A673 (cell line): ENCODE measurements at regions not wholly inside any gene's neighbourhood (a gene's known extent, or its start where the extent isn't known, plus 50 kb on each side); places are given as distances from the start of the nearest gene placed in this dataset.

Experiments used
- BruUV-seq: library from RNA; stranded (reverse); fragments of 400-500 nt; replicated peaks from 2 replicates; lab custom pipeline; 2021; lab: Mats Ljungman, UMichigan
- CTCF ChIA-PET: fragments of 300-600 bp; sonication (Branson Sonifier 250); formaldehyde crosslinking; loops from one replicate; lab custom pipeline; 2022; ENCODE audit warnings: antibody characterized with exemption; lab: Charles Lee
- POLR2A ChIA-PET: fragments of 300-600 bp; sonication (Branson Sonifier 250); formaldehyde crosslinking; loops from one replicate; lab custom pipeline; 2022; ENCODE audit warnings: antibody characterized with exemption; ENCODE audit not compliant: low non-redundant PET; lab: Charles Lee
- DNase-seq: peaks from one replicate; pipeline ENCODE4 v3.0.0-alpha.2; 2015; ENCODE audit warnings: low spot score
- H3K27ac ChIP-seq: fragments of 200-600 bp; sonication (generic); 2 replicates; pipeline ENCODE4 v1.5.1; 2016; ENCODE audit warnings: mixed run types, low read depth, mild to moderate bottlenecking, mixed read lengths, antibody characterized with exemption, low read length; ENCODE audit not compliant: poor library complexity, severe bottlenecking
- H3K27me3 ChIP-seq: fragments of 200-600 bp; sonication (generic); replicated peaks from 2 replicates; pipeline ENCODE4 v1.6.1; 2017; ENCODE audit warnings: mixed run types, low read depth, mild to moderate bottlenecking, mixed read lengths, antibody characterized with exemption, low read length; ENCODE audit not compliant: insufficient read depth, poor library complexity
- H3K36me3 ChIP-seq: fragments of 200-600 bp; sonication (generic); 2 replicates; pipeline ENCODE4 v1.6.1; 2016; ENCODE audit warnings: mixed run types, mild to moderate bottlenecking, mixed read lengths, antibody characterized with exemption, low read length; ENCODE audit not compliant: insufficient read depth, poor library complexity, severe bottlenecking
- H3K4me1 ChIP-seq: fragments of 200-600 bp; sonication (generic); 2 replicates; pipeline ENCODE4 v1.6.1; 2017; ENCODE audit warnings: mixed run types, mild to moderate bottlenecking, mixed read lengths, antibody characterized with exemption, low read length; ENCODE audit not compliant: insufficient read depth, poor library complexity, severe bottlenecking
- H3K4me3 ChIP-seq: fragments of 200-600 bp; sonication (generic); 2 replicates; pipeline ENCODE4 v1.5.1; 2016; ENCODE audit warnings: low read depth, mixed run types, mild to moderate bottlenecking, mixed read lengths, low read length; ENCODE audit not compliant: poor library complexity, severe bottlenecking
- H3K9me3 ChIP-seq: fragments of 200-600 bp; sonication (generic); 2 replicates; pipeline ENCODE4 v1.6.1; 2016; ENCODE audit warnings: mixed run types, low read depth, mild to moderate bottlenecking, mixed read lengths, antibody characterized with exemption, low read length; ENCODE audit not compliant: poor library complexity, severe bottlenecking
- CTCF ChIP-seq: fragments of 300-800, 200-600 bp; sonication (generic); conservative IDR thresholded peaks from 2 replicates; pipeline ENCODE4 v1.5.1; 2017; ENCODE audit warnings: low read depth, mild to moderate bottlenecking, antibody characterized with exemption, low read length, moderate library complexity, mixed read lengths
- EZH2 ChIP-seq: fragments of 200-600 bp; sonication (generic); IDR thresholded peaks from 2 replicates; pipeline ENCODE4 v1.6.1; 2017; ENCODE audit warnings: borderline replicate concordance, low read depth, mild to moderate bottlenecking, mixed read lengths, antibody characterized with exemption, low read length; ENCODE audit not compliant: poor library complexity, severe bottlenecking
- intact Hi-C: fragments of 100-400 bp; cut with micrococcal nuclease; formaldehyde crosslinking; loops from one replicate; pipeline ENCODE4 v1.10.0; 2022; ENCODE audit not compliant: unreplicated experiment

- intact Hi-C loops = no loop called here
- ChIA-PET POLR2A (no interaction called here), CTCF (no interaction called here)
- Histone ChIP-seq H3K9me3 (no peaks in the 10 kb centered on the region), H3K4me1 (no peaks in the 10 kb centered on the region), H3K27me3 (no peaks in the 10 kb centered on the region), H3K36me3 (no peaks in the 10 kb centered on the region), H3K27ac (no peak overlapping the region), H3K4me3 (no peak overlapping the region)
- no peak for DNase-seq
- no TSS peak for BruUV-seq
- TF ChIP-seq EZH2 (no peak), CTCF (no peak)
Observed at GRCh38 chr18:54700580-54700979, 109.5 kb downstream of the DYNAP start.

GRCh38 chr18:54702686-54703085 lies 111.6 kb downstream of the DYNAP start:
- ChIA-PET POLR2A (no interaction called here), CTCF (no interaction called here)
- no peak for DNase-seq
- TF ChIP-seq CTCF (no peak), EZH2 (no peak)
- H3K27ac ChIP-seq = no peak overlapping the region
- BruUV-seq = no TSS peak
- H3K27me3 ChIP-seq = no peaks in the 10 kb centered on the region
- no peaks in the 10 kb centered on the region for H3K4me1 ChIP-seq
- H3K36me3 ChIP-seq = no peaks in the 10 kb centered on the region
- no peaks in the 10 kb centered on the region for H3K9me3 ChIP-seq
- no peak overlapping the region for H3K4me3 ChIP-seq
- intact Hi-C loops = no loop called here

GRCh38 chr18:54710074-54710899 lies 118.0 kb upstream of the RAB27B start:
- TF ChIP-seq EZH2 (no peak), CTCF (no peak)
- no peaks in the 10 kb centered on the region for H3K36me3 ChIP-seq
- CTCF ChIA-PET = no interaction called here
- POLR2A ChIA-PET = no interaction called here
- H3K4me1 ChIP-seq = no peaks in the 10 kb centered on the region
- BruUV-seq = no TSS peak
- no peaks in the 10 kb centered on the region for H3K9me3 ChIP-seq
- H3K27me3 ChIP-seq = no peaks in the 10 kb centered on the region
- H3K27ac ChIP-seq = no peak overlapping the region
- intact Hi-C loops = no loop called here
- H3K4me3 ChIP-seq = no peak overlapping the region
- DNase-seq = no peak
